WTC11 (cell line): ENCODE measurements at regions not wholly inside any gene's neighbourhood (a gene's known extent, or its start where the extent isn't known, plus 50 kb on each side); places are given as distances from the start of the nearest gene placed in this dataset.

Source experiments
- CREB1 ChIP-seq: sonication (generic); formaldehyde crosslinking; IDR thresholded peaks from 2 replicates; pipeline ENCODE4 v1.8.0; 2023; ENCODE audit warnings: mild to moderate bottlenecking, missing genetic modification reagents
- ESRRA ChIP-seq: sonication (generic); formaldehyde crosslinking; IDR thresholded peaks from 2 replicates; pipeline ENCODE4 v1.8.1; 2022; ENCODE audit warnings: mild to moderate bottlenecking, missing genetic modification reagents, borderline replicate concordance
- SMAD4 ChIP-seq: sonication (generic); formaldehyde crosslinking; IDR thresholded peaks from 2 replicates; pipeline ENCODE4 v1.8.0; 2022; ENCODE audit warnings: mild to moderate bottlenecking, missing genetic modification reagents

DNA sequence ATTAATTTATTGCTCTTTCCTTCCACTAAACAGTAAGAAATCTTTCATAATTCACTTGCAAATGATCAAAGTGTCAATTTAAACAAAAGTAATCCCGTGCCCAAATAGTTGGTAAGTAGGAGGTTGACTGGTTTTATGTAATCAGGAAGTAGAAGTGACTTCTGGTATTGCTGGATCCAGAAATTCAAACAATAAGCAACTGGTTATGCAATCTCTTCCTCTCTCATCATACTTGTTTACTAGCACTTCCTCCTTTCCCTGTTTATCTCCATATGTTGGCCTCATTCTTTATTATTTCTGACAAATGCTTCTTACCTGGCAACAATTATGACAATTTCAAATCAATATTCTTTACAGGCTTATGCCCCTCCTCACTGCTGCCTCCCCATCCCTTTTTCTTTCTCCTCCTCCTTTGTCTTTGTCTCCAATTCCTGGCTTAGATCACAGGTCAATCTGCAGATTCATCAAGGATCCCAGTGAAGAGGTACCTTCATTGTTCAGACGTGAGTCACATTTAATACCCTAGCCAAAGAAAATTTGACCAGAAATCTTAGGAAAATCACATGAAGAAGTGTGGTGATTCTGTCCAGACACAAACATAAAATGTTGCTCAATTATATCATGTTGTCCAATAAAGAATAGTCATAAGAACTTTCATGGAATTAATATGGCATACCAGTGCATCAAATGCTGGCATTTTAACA, 323.2 kb upstream of the PCDH7 start:
- no peak for TF ChIP-seq SMAD4 (CRISPR knock-in tag)
- no peak for TF ChIP-seq ESRRA (CRISPR knock-in tag)
- TF ChIP-seq CREB1: no peak
